Fibroblast of lung (primary cell): ENCODE measurements at regions not wholly inside any gene's neighbourhood (a gene's known extent, or its start where the extent isn't known, plus 50 kb on each side); places are given as distances from the start of the nearest gene placed in this dataset.

Experiments
- DNase-seq, 2 donors: peaks; one replicate each; pipeline versions ENCODE4 v3.0.0 to v3.0.0-alpha.2; 2010; ENCODE audit warnings: low read depth in 2 of 2
- H2AFZ ChIP-seq: 2 replicates; pipeline ENCODE4 v1.5.1; 2012; ENCODE audit warnings: low read length, control low read depth, inconsistent platforms
- H3K27ac ChIP-seq: 2 replicates; pipeline ENCODE4 v1.5.1; 2011; ENCODE audit warnings: low read length, control low read depth; ENCODE audit not compliant: insufficient read depth
- H3K27me3 ChIP-seq: 2 replicates; pipeline ENCODE4 v1.5.1; 2011; ENCODE audit warnings: mild to moderate bottlenecking, low read length; ENCODE audit not compliant: control insufficient read depth, insufficient read depth
- H3K36me3 ChIP-seq: 2 replicates; pipeline ENCODE4 v1.5.1; 2011; ENCODE audit warnings: low read length; ENCODE audit not compliant: control insufficient read depth, insufficient read depth
- H3K4me1 ChIP-seq: 2 replicates; pipeline ENCODE4 v1.5.1; 2011; ENCODE audit warnings: low read length; ENCODE audit not compliant: control insufficient read depth, insufficient read depth; ENCODE audit errors: extremely low read depth
- H3K4me2 ChIP-seq: 2 replicates; pipeline ENCODE4 v1.5.1; 2011; ENCODE audit warnings: low read length, control low read depth; ENCODE audit not compliant: insufficient read depth; ENCODE audit errors: extremely low read depth
- H3K4me3 ChIP-seq, 4 experiments: fragments of 200-600 bp in 1 of 4; sonication (generic) in 1 of 4; replicated peaks in 1 of 4; 2 replicates each; pipeline ENCODE4 v1.5.1; 2011 to 2016; ENCODE audit warnings: low read length in 4 of 4, low read depth in 3 of 4, mild to moderate bottlenecking in 3 of 4, control low read depth in 2 of 4, inconsistent platforms in 1 of 4, mixed read lengths in 1 of 4; ENCODE audit not compliant: insufficient read depth in 1 of 4; ENCODE audit errors: control extremely low read depth in 1 of 4
- H3K79me2 ChIP-seq: 2 replicates; pipeline ENCODE4 v1.5.1; 2012; ENCODE audit warnings: mild to moderate bottlenecking, low read length, inconsistent platforms; ENCODE audit not compliant: control insufficient read depth, insufficient read depth
- H3K9ac ChIP-seq: 2 replicates; pipeline ENCODE4 v1.5.1; 2011; ENCODE audit warnings: mild to moderate bottlenecking, low read length, control low read depth; ENCODE audit not compliant: insufficient read depth
- H3K9me3 ChIP-seq: 2 replicates; pipeline ENCODE4 v1.5.1; 2012; ENCODE audit warnings: low read depth, low read length; ENCODE audit not compliant: control insufficient read depth, insufficient read depth
- H4K20me1 ChIP-seq: 2 replicates; pipeline ENCODE4 v1.5.1; 2011; ENCODE audit warnings: low read length; ENCODE audit not compliant: control insufficient read depth, insufficient read depth; ENCODE audit errors: extremely low read depth
- CTCF ChIP-seq, 2 donors: IDR thresholded peaks in 1 of 2; conservative IDR thresholded peaks in 1 of 2; 1 replicate in 1 of 2; 2 replicates in 1 of 2; pipeline ENCODE4 v1.5.1; 2011 to 2012; ENCODE audit warnings: low read length in 2 of 2, control low read depth in 1 of 2, inconsistent platforms in 1 of 2, low read depth in 1 of 2, mild to moderate bottlenecking in 1 of 2
- EZH2 ChIP-seq: IDR thresholded peaks from 2 replicates; pipeline ENCODE4 v1.5.1; 2012; ENCODE audit warnings: low read length, control low read depth, mild to moderate bottlenecking; ENCODE audit errors: missing control alignments

DNA sequence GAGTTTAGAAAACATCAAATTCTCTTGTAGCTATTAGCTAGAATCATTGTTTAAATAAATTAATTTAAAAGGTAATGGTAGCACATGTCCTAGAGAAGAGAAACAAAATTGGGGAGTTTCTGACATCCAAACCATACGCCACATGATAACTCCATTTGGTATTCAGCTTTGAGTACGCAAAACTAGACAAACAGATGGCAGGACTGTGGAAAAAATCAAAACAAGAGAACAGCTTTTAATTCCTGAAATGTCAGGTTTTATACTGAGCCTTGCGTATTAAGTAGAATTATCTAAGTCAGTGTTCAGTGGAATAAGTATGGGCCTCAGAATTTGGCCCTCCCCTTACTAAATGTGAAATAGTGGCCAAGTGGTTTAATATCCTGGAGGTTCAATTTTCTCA lies 82.4 kb upstream of the PDE1A start:
- Histone ChIP-seq H3K9ac (no peak overlapping the region), H3K4me2 (no peak overlapping the region), H3K4me3 (no peak overlapping the region), H3K27ac (no peak overlapping the region), H3K9me3 (no peaks in the 10 kb centered on the region), H4K20me1 (no peaks in the 10 kb centered on the region), H2AFZ (no peak overlapping the region), H3K36me3 (no peaks in the 10 kb centered on the region), H3K79me2 (no peaks in the 10 kb centered on the region), H3K27me3 (no peaks in the 10 kb centered on the region), H3K4me1 (peaks cover 3% of the 10 kb centered on the region)
- TF ChIP-seq CTCF (conservative IDR thresholded peaks at IDR 0.05 in 1 of 2, IDR thresholded peaks at IDR 0.05 in 1 of 2; ENCODE audit: low read depth in 1 of 2, low read length in 2 of 2) (no peak), EZH2 (no peak)
- no peak for DNase-seq

GRCh38 chr2:182521453-182522404 lies 94.9 kb upstream of the PDE1A start:
- Histone ChIP-seq H4K20me1 (no peaks in the 10 kb centered on the region), H3K9me3 (no peaks in the 10 kb centered on the region), H3K4me3 (no peak overlapping the region), H3K4me2 (no peak overlapping the region), H3K9ac (no peak overlapping the region), H3K4me1 (no peaks in the 10 kb centered on the region), H3K27ac (no peak overlapping the region), H2AFZ (no peak overlapping the region), H3K36me3 (no peaks in the 10 kb centered on the region), H3K79me2 (no peaks in the 10 kb centered on the region), H3K27me3 (no peaks in the 10 kb centered on the region)
- no peak for TF ChIP-seq EZH2
- no peak for TF ChIP-seq CTCF (conservative IDR thresholded peaks at IDR 0.05 in 1 of 2, IDR thresholded peaks at IDR 0.05 in 1 of 2; ENCODE audit: low read depth in 1 of 2, low read length in 2 of 2)
- no peak for DNase-seq

GRCh38 chr2:182522405-182522896 lies 95.6 kb upstream of the PDE1A start:
- TF ChIP-seq EZH2 = no peak
- TF ChIP-seq CTCF (conservative IDR thresholded peaks at IDR 0.05 in 1 of 2, IDR thresholded peaks at IDR 0.05 in 1 of 2; ENCODE audit: low read depth in 1 of 2, low read length in 2 of 2) = no peak
- H3K9ac ChIP-seq = no peak overlapping the region
- H4K20me1 ChIP-seq = no peaks in the 10 kb centered on the region
- no peaks in the 10 kb centered on the region for H3K4me1 ChIP-seq
- no peak overlapping the region for H3K27ac ChIP-seq
- no peaks in the 10 kb centered on the region for H3K27me3 ChIP-seq
- H3K4me2 ChIP-seq = peak overlapping the region; percentile 74
- H3K4me3 ChIP-seq = peak overlapping the region in 1 of 4 experiments; percentile 6
- H2AFZ ChIP-seq = peak overlapping the region; percentile 81
- H3K9me3 ChIP-seq = no peaks in the 10 kb centered on the region
- H3K36me3 ChIP-seq = no peaks in the 10 kb centered on the region
- DNase-seq = peak in 1 of 2 donors; percentile 76
- H3K79me2 ChIP-seq = no peaks in the 10 kb centered on the region
